K562 (cell line): ENCODE measurements at regions not wholly inside any gene's neighbourhood (a gene's known extent, or its start where the extent isn't known, plus 50 kb on each side); places are given as distances from the start of the nearest gene placed in this dataset.

Experiments used
- CBX1 ChIP-seq: sonication (generic); IDR thresholded peaks from 2 replicates; pipeline ENCODE4 v1.6.1; 2016; ENCODE audit warnings: antibody characterized with exemption, low read depth, mild to moderate bottlenecking
- CREBBP ChIP-seq: IDR thresholded peaks from one replicate; pipeline ENCODE4 v1.6.1; 2012; ENCODE audit warnings: low read depth, mild to moderate bottlenecking, control low read depth, inconsistent platforms, low read length
- ELF4 ChIP-seq: fragments of 450-650 bp; formaldehyde crosslinking; IDR thresholded peaks from 2 replicates; pipeline ENCODE4 v1.4.0; 2022; ENCODE audit warnings: missing genetic modification characterization
- EZH2 ChIP-seq: IDR thresholded peaks from 2 replicates; pipeline ENCODE4 v1.6.1; 2012; ENCODE audit warnings: low read depth, mild to moderate bottlenecking, inconsistent platforms, low read length, borderline replicate concordance
- PHF21A ChIP-seq: fragments of 450-650 bp; IDR thresholded peaks from 2 replicates; pipeline ENCODE4 v1.6.1; 2017; ENCODE audit warnings: low read depth, borderline replicate concordance
- RBM15 ChIP-seq: fragments of 200-400 bp; formaldehyde crosslinking; IDR thresholded peaks from 2 replicates; pipeline ENCODE4 v1.6.1; 2018; ENCODE audit warnings: mild to moderate bottlenecking, low read length, moderate library complexity; ENCODE audit not compliant: insufficient read depth
- ZNF121 ChIP-seq: sonication (generic); formaldehyde crosslinking; conservative IDR thresholded peaks from 2 replicates; pipeline ENCODE4 v1.8.0; 2022; ENCODE audit warnings: missing genetic modification reagents
- ZNF24 ChIP-seq: fragments of 450-650 bp; IDR thresholded peaks from 2 replicates; pipeline ENCODE4 v1.6.1; 2016
- ZNF274 ChIP-seq: IDR thresholded peaks from 2 replicates; pipeline ENCODE4 v1.6.1; 2011; ENCODE audit warnings: low read depth, mild to moderate bottlenecking, low read length, moderate library complexity, borderline replicate concordance
- ZZZ3 ChIP-seq: fragments of 450-650 bp; IDR thresholded peaks from 2 replicates; pipeline ENCODE4 v1.6.1; 2016; ENCODE audit warnings: antibody characterized with exemption, mild to moderate bottlenecking, moderate library complexity

- TF ChIP-seq CBX1 (no peak), ZNF274 (no peak), EZH2 (no peak), ZZZ3 (no peak), RBM15 (no peak), ELF4 (no peak), CREBBP (no peak), PHF21A (no peak), ZNF121 (CRISPR knock-in tag) (no peak), ZNF24 (no peak)
These were observed 882.9 kb upstream of the SPRY2 start for GRCh38 chr13:81223778-81224177.
